ENCODE measurements at regions not wholly inside any gene's neighbourhood (a gene's known extent, or its start where the extent isn't known, plus 50 kb on each side); places are given as distances from the start of the nearest gene placed in this dataset.

DNA sequence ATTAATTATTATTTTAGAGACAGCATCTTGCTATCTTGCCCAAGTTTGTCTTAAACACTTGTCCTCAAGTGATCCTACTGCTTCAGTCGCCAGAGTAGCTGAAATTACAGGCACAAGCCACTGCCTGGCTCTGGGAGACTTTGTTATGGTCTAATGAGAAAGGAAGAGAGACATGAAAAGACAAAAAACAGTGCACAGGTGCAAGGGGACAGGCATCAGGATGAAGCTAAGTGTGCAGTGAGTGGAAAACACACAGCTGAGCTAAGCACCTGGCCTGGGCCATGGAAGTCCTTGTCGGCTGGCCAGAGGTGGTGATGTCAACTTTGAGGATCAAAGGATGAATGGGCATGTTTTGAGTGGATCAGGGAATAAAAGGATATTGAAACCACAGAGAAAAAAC lies 102.7 kb downstream of the HS3ST1 start:
- TF ChIP-seq POLR2A (IDR thresholded peaks at IDR 0.05) = no peak
- TF ChIP-seq, protein P1, sequence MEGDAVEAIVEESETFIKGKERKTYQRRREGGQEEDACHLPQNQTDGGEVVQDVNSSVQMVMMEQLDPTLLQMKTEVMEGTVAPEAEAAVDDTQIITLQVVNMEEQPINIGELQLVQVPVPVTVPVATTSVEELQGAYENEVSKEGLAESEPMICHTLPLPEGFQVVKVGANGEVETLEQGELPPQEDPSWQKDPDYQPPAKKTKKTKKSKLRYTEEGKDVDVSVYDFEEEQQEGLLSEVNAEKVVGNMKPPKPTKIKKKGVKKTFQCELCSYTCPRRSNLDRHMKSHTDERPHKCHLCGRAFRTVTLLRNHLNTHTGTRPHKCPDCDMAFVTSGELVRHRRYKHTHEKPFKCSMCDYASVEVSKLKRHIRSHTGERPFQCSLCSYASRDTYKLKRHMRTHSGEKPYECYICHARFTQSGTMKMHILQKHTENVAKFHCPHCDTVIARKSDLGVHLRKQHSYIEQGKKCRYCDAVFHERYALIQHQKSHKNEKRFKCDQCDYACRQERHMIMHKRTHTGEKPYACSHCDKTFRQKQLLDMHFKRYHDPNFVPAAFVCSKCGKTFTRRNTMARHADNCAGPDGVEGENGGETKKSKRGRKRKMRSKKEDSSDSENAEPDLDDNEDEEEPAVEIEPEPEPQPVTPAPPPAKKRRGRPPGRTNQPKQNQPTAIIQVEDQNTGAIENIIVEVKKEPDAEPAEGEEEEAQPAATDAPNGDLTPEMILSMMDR (IDR thresholded peaks at IDR 0.05) = no peak
- no peak for TF ChIP-seq POLR2AphosphoS5 (IDR thresholded peaks at IDR 0.05; ENCODE audit: insufficient read depth in 1 of 2, low read depth in 1 of 2)
